Vagina (tissue), 2 donors: ENCODE measurements at regions not wholly inside any gene's neighbourhood (a gene's known extent, or its start where the extent isn't known, plus 50 kb on each side); places are given as distances from the start of the nearest gene placed in this dataset.
"Not testable (repeated sequence)": the region's sequence is repeated elsewhere in the genome, so short reads cannot be mapped to it uniquely, and the experiment has no call there.

Experiments
- CTCF ChIP-seq, 3 experiments: fragments of 450-650 bp in 2 of 3; fragments of 200-600 bp in 1 of 3; sonication (generic) in 1 of 3; IDR thresholded peaks; one replicate each; pipeline ENCODE4 v1.5.1; 2017 to 2019; ENCODE audit warnings: antibody characterized with exemption in 3 of 3, mild to moderate bottlenecking in 2 of 3, moderate library complexity in 2 of 3
- POLR2A ChIP-seq, 2 donors: fragments of 450-650 bp; IDR thresholded peaks; one replicate each; pipeline ENCODE4 v1.6.1; 2017; ENCODE audit warnings: antibody characterized with exemption in 2 of 2, mild to moderate bottlenecking in 2 of 2, moderate library complexity in 2 of 2
- POLR2AphosphoS5 ChIP-seq, 2 donors: sonication (generic); formaldehyde crosslinking; IDR thresholded peaks; one replicate each; pipeline ENCODE4 v1.9.0; 2017; ENCODE audit warnings: antibody characterized with exemption in 2 of 2, mild to moderate bottlenecking in 2 of 2, low read depth in 1 of 2; ENCODE audit not compliant: insufficient read depth in 1 of 2

- not testable (repeated sequence) for TF ChIP-seq CTCF (IDR thresholded peaks at IDR 0.05); POLR2A (IDR thresholded peaks at IDR 0.05); POLR2AphosphoS5 (IDR thresholded peaks at IDR 0.05; ENCODE audit: insufficient read depth in 1 of 2, low read depth in 1 of 2)
These were observed 4144.9 kb upstream of the TPTE start for GRCh38 chr21:6376321-6377070.
